ENCODE measurements at regions not wholly inside any gene's neighbourhood (a gene's known extent, or its start where the extent isn't known, plus 50 kb on each side); places are given as distances from the start of the nearest gene placed in this dataset.
"Not testable (repeated sequence)": the region's sequence is repeated elsewhere in the genome, so short reads cannot be mapped to it uniquely, and the experiment has no call there.

- WGBS, result 82% methylated on average over 15 of the region's 17 CpGs
- not testable (repeated sequence) for H3K27me3 ChIP-seq (ENCODE audit: control insufficient read depth in 4 of 4, insufficient read depth in 4 of 4, low read length in 3 of 4); H3K4me1 ChIP-seq (ENCODE audit: control insufficient read depth in 4 of 4, insufficient read depth in 4 of 4, low read length in 3 of 4); H3K4me3 ChIP-seq (ENCODE audit: low read depth in 1 of 3, low read length in 3 of 3); H3K27ac ChIP-seq (ENCODE audit: low read depth in 1 of 2, low read length in 2 of 2); H3K9me3 ChIP-seq (ENCODE audit: control insufficient read depth in 4 of 4, low read length in 3 of 4); DNase-seq (ENCODE audit: low spot score); H3K36me3 ChIP-seq (ENCODE audit: control insufficient read depth in 4 of 4, insufficient read depth in 3 of 4, low read depth in 1 of 4, low read length in 3 of 4); H3K9ac ChIP-seq (ENCODE audit: low read depth in 1 of 2, low read length in 2 of 2)
Measured at GRCh38 chr5:7265776-7266175, 130.2 kb upstream of the ADCY2 start.

- H3K9ac ChIP-seq (ENCODE audit: low read depth in 1 of 2, low read length in 2 of 2); H3K4me3 ChIP-seq (ENCODE audit: low read depth in 1 of 3, low read length in 3 of 3); H3K36me3 ChIP-seq (ENCODE audit: control insufficient read depth in 4 of 4, insufficient read depth in 3 of 4, low read depth in 1 of 4, low read length in 3 of 4); H3K4me1 ChIP-seq (ENCODE audit: control insufficient read depth in 4 of 4, insufficient read depth in 4 of 4, low read length in 3 of 4); H3K27me3 ChIP-seq (ENCODE audit: control insufficient read depth in 4 of 4, insufficient read depth in 4 of 4, low read length in 3 of 4); DNase-seq (ENCODE audit: low spot score); H3K27ac ChIP-seq (ENCODE audit: low read depth in 1 of 2, low read length in 2 of 2); H3K9me3 ChIP-seq (ENCODE audit: control insufficient read depth in 4 of 4, low read length in 3 of 4): not testable (repeated sequence)
- 70% methylated on average over 2 of the region's 9 CpGs for WGBS
Measured at GRCh38 chr5:7268722-7269121, 127.2 kb upstream of the ADCY2 start.

GRCh38 chr5:7269591-7270274, 126.2 kb upstream of the ADCY2 start:
- Histone ChIP-seq H3K9me3 (ENCODE audit: control insufficient read depth in 4 of 4, low read length in 3 of 4) (no peaks in the 10 kb centered on the region), H3K36me3 (ENCODE audit: control insufficient read depth in 4 of 4, insufficient read depth in 3 of 4, low read depth in 1 of 4, low read length in 3 of 4) (no peaks in the 10 kb centered on the region), H3K9ac (ENCODE audit: low read depth in 1 of 2, low read length in 2 of 2) (no peak overlapping the region), H3K27me3 (ENCODE audit: control insufficient read depth in 4 of 4, insufficient read depth in 4 of 4, low read length in 3 of 4) (no peaks in the 10 kb centered on the region), H3K4me3 (ENCODE audit: low read depth in 1 of 3, low read length in 3 of 3) (no peak overlapping the region), H3K27ac (ENCODE audit: low read depth in 1 of 2, low read length in 2 of 2) (no peak overlapping the region), H3K4me1 (ENCODE audit: control insufficient read depth in 4 of 4, insufficient read depth in 4 of 4, low read length in 3 of 4) (no peaks in the 10 kb centered on the region)
- no peak for DNase-seq (ENCODE audit: low spot score)
- TF ChIP-seq JUND (IDR thresholded peaks at IDR 0.05) (no peak), EGR1 (IDR thresholded peaks at IDR 0.05; ENCODE audit: low read depth in 2 of 2) (no peak), REST (IDR thresholded peaks at IDR 0.05) (no peak), FOXA1 (IDR thresholded peaks at IDR 0.05) (no peak), TAF1 (conservative IDR thresholded peaks at IDR 0.05) (no peak), ATF3 (IDR thresholded peaks at IDR 0.05) (no peak), SP1 (IDR thresholded peaks at IDR 0.05) (no peak), ZBTB33 (IDR thresholded peaks at IDR 0.05) (no peak), FOXA2 (IDR thresholded peaks at IDR 0.05) (no peak), HNF4G (IDR thresholded peaks at IDR 0.05) (no peak), HNF4A (conservative IDR thresholded peaks at IDR 0.05) (no peak), NR2F2 (IDR thresholded peaks at IDR 0.05) (no peak), GABPA (IDR thresholded peaks at IDR 0.05 in 1 of 2, conservative IDR thresholded peaks at IDR 0.05 in 1 of 2) (no peak), MAX (IDR thresholded peaks at IDR 0.05) (no peak), YY1 (IDR thresholded peaks at IDR 0.05) (no peak), RAD21 (IDR thresholded peaks at IDR 0.05) (no peak), RXRA (IDR thresholded peaks at IDR 0.05) (no peak), CTCF (IDR thresholded peaks at IDR 0.05; ENCODE audit: low read depth, low read length, missing input control) (no peak)
- WGBS, result 44% methylated on average over 5 of the region's 5 CpGs

Data from liver (tissue), 8 donors.